Muscle of back (tissue), 3 donors: ENCODE measurements at regions not wholly inside any gene's neighbourhood (a gene's known extent, or its start where the extent isn't known, plus 50 kb on each side); places are given as distances from the start of the nearest gene placed in this dataset.

Experiments used
- DNase-seq, 3 donors: peaks; one replicate each; pipeline versions ENCODE4 v3.0.0 to v3.0.0-alpha.2; 2013

DNA sequence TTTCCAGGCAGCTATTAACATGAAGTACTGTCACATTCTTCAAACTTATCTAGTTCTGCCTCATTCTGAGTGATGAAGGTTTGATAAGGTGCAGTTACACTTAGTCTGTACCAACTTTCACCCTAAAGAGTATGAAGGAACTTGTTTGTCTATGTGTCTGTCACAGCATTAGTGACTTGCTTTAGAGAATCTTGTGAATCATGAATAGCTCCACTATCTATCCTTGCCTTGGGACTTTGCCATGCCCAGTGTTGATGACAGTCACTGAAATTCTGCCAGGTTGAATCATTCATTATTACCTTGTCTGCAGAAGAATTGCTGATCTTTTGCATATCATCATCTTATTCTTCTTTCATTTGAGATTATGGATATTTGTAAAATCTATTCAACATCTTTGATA, 50.9 kb upstream of the A1CF start:
- DNase-seq = no peak

DNA sequence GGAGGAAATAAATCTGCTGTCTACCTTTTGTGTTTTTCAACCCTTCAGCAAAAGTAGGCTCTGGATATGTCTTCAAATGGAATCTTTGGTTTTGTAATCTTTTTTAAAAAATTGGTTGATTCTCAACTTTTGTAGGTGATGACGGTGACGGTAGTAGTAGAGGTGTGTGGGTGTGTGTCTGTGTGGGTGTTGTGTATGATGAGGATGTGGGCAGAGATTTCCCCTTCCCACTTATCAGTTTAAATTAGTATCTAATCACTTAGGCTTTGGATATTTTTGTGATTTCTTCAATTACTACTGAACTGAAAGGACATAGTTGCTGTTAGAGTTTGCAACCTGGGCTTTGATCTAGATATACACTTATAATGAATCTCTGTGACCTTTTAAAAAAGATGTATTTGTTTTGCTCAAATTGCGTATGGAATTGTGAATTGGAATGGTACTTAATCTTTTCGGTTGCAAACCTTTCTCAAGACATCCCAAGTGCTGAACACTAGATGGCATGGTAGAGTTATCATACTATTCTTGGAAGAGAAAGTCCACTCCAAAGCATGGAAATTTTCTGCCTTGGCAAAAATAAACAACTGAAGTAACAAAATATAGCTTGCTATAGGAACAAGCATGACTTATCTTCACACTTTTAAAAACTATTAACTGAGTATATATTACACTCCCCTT, 51.9 kb upstream of the A1CF start:
- DNase-seq = peak; percentile 30 to 63 (median 35)

DNA sequence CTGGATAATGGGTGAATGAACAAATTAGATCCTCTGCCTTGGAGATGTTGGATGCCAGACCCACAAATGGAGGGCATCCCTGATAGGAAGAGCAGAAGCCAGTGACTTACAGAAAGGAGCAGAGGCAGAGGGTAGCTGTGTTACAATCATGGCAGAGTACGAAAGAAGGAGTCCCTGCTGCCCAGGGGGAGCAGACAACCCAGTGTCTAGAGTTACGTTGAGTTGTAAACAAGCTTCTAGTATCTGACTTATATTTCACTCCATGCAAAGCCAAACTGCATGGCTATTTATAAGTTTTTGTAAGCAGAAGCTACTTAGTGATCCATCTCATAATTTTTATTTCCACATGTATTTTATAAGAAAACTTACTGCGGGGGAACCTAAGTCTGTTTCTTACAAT, 56.2 kb upstream of the A1CF start:
- no peak for DNase-seq

DNA sequence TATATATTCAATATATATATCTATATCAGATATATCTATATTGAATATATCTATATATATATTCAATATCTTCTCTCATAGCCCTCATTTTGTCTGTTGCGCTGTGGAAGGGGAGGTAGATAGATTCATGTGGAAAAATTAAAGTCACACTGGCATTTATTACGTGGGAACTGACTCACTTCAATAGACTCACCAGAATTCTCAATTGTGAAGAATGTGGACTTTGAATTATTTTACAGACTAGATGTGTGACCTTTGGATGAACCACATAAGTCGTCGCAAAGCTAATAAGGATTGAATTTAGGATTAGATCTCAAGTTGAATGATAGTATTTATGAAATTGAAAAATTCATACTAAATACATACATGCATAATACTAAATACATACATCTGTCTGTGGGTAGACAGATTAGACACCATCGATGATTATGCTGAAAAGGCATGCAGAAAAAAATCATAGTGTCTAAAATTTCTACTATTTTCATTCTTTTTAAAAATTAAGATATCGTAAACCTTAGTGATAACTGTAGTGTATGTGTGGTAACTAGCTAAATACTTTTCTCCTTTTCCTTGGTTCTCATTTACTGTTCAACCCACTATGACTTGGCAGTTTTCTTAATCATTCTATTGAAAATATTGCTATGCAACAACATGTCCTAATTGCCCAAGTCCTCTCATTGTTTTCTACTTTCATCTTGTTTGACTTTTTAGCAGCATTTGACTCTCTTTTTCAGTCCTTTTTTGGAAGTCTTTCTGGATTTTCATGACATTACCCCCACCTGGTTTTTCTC, 61.8 kb upstream of the A1CF start:
- peak in 1 of 3 donors; percentile 8 for DNase-seq

DNA sequence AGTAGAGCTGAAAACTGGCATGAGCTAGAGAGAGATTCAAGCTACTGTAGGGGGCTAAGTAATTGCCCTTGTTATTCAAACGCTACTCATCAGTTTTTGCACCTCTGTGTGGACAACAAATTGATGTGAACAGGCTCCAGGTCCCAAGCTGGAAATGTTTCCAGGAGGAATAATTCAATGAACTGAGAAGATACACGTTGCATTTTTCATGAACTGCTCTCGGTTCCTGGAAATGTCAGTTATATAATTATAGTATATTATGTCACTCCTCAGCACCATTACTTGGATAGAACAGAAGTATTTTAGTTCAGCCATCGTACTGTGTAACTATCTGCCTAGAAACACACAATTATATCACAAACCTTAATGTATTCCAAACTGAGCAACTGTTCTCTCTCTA, 65.9 kb upstream of the A1CF start:
- no peak for DNase-seq

DNA sequence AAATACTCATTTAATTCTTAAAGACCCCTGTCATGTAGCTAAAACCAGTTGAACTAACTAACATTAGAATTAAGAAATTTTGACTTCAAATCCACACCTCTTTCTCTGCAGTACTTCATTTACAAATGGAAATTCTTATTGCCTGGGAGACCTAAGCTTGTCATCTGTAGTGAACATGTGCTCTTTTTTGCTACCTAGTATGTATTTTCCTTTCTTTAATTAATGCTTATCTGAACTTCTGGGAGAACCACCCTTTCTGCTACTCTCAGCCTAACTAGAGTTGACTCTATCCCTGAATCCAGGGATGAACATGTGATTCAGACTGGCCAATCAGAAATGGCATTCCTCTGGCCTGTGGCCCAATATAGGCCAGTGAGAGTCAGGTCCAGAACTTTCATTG, 75.9 kb upstream of the A1CF start:
- DNase-seq = no peak

DNA sequence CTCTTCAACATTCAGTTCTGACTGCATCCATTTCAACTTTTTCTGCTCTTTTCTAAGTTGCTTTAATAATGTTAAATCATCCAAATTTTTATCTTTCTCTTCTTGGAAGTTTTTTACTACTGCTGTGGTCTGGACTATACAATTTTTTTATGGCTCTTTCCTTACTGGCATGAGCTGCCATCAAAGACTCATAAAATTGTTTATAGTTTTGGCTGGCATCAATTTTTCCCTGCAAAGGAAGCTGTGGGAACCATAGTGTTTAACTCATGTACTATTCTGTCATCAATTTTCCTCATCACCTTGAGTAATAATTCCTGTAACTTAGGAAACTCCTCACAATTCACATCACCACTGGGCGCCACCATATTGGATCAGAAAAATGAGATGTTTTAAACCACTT, 77.6 kb upstream of the A1CF start:
- no peak for DNase-seq

DNA sequence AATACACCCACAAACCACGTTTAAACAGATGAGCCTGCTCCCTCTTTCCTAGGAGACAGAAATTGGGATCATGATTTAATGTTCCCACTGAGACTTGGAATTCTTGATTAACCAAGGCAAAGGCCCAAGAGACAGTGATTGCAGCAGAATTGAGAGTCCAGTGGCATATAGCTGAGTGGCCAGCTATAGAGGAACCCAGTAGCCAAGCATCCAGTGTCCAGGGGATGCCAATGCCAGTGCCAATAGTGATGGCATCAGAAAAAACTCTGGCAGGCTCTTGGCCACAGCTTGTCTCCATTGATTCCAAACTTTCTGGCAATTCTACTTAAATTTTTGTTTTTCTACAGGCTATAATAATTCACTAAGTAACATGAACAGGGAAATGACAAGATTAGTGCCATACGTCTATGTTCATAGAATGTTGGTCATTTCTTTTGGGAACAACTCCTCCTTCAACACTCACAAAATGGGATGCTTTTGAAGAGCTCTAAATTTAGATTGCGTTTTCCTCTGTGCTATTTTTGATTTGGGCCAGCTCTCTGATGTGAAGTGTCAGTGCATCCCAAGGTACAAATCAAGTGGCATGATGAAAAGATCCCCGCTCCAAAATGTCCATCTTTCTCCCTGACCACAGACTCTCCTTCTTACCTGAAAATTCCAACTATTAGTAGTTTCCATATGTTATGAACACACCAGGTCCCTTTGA, 83.1 kb upstream of the A1CF start:
- DNase-seq = no peak

DNA sequence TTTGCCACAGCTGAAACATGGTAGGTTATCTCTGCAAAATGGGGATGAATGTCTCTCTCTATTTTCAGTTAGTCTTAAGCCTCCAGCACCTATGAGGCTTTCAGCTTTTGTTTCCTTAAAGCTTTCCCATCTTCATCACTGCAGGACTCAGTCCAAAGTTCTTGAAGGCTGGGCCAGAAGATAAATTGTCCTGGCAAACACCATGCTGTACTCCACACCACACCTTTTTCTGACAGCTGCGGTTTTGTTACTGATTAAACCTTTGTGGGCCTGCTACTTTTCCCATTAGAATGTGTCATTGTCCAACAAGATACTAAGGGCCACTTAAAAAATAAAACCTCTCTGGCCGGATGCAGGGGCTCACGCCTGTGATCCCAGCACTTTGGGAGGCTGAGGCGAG, 87.2 kb upstream of the A1CF start:
- no peak for DNase-seq

DNA sequence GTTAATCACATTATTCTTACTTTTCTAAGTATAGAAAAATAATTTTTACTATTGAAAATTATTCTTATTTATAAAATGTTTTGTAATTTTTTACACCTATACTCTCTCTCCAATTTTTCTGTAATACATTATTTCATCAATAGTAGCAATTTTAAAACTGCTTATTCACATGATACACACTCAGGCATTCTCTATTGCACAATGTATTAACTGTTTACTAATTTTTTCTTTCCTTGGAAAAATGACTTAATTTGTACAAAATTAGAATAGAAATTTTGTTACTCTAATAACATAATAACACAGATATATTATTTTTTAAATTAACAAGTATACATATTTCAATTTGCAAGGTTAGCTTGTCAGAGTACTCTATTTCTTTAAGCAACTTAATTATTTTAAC, 92.9 kb upstream of the PRKG1 start:
- DNase-seq = no peak

DNA sequence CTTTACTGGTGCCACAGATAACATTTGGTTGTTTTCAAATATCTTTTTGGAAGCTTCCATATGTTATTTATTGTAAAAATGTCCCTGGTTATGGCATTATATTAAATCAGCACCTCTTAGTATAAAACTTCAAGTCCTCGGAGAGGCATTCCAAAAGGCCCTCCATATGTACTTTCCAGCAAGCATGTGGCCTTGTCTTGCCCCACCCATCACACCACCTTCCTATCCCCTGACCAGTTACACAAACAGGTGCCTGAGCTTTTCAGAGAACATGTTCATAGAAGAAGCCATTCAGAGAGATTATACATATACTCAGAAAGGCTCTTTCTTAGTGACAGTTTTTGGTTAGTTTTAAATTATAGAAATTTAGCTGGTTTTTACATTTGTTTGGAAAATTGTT, 92.4 kb upstream of the PRKG1 start:
- DNase-seq = no peak

DNA sequence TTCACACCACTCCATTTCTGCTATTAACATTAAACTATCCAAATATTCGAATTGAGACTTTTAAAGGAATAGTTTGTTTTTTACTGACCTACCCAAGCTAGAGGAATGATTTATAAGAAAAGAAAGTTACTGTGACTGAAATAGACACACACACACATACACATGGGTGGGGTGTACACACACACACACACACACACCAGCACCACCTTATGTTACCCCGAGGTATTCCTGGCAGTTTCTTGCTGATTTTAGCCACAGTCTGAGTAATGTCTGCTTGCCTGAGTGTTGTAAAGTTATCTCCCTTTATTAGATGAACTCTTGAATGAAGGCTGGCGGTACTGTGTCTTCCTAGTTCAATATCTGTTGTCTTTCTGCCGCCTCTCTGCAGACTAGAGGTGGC, 91.3 kb upstream of the PRKG1 start:
- DNase-seq = no peak

DNA sequence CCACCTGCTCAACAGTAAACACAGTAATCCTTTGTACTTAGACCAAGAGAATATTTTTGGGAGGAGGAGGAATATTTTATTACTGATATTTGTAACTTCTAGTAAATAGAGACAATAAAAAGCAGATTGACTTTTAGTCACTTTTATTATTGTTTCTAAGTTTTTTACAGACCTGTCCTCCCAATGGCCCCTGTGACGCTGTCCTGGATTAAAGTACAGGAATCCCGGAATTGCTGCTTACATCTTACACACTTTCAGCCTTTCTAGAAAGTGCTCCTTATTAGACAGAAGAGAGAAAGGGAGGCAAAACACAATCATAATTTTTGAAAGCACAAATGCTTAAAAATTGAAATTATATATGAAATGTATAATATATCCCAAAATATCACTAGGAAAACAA, 86.4 kb upstream of the PRKG1 start:
- DNase-seq = no peak

DNA sequence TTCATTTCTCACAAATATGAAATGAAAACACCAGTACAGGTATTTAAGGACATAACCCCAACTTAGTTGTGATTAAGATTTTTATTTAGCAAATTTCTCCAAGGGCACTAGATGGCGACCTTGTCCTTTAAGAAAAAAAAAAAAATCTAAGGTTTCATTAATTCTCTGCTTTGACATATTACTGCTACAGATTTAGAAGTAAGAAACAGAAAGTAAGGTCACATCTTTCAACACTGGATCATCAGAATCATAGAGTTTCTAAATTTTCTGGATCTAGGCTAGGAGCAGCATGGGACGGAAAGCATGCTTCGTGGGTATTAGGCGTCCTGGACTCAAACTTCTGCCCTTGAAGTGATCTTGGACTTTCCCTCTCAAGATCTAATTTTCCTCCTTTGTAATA, 85.5 kb upstream of the PRKG1 start:
- peak in 1 of 3 donors; percentile 51 for DNase-seq

DNA sequence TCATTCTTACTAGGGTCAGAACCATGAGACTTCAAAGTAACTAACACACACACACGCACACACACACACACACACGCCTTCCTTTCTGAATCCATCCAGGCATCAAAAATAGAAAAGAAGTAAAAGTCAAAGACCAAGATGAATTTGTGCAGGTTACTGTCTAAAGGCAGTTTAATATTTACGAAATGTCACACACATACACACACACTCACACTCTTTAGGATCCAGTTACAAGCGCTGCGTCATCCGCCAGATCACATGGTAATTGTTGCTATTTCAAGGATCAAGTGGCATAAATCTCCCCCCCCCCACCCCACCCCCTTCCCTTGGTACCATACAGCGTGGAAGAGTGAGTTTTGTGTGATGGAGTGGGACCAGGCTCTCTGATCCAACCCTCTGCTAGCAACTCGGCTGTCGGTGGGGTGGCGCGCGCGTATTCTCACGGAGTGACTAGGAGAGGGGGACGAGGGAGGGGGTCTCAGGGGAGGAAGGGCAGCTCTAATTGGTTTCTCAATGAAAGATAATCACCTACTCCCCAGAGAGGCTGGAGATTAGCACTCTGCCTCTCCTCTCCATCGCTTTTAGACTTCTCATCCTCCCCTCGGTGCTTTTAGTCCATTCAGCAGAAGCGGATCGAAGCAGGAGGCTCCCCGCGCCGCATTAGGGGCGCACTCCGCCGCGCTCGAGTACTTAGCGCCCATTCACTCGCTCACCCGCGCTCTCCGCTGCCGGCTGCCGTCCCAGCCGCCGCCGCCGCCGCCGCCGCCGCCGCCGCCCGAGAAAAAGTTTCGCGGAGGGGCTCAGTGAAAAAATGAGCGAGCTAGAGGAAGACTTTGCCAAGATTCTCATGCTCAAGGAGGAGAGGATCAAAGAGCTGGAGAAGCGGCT, 83.5 kb upstream of the PRKG1 start:
- DNase-seq = peak in 2 of 3 donors; percentile 76 to 79

DNA sequence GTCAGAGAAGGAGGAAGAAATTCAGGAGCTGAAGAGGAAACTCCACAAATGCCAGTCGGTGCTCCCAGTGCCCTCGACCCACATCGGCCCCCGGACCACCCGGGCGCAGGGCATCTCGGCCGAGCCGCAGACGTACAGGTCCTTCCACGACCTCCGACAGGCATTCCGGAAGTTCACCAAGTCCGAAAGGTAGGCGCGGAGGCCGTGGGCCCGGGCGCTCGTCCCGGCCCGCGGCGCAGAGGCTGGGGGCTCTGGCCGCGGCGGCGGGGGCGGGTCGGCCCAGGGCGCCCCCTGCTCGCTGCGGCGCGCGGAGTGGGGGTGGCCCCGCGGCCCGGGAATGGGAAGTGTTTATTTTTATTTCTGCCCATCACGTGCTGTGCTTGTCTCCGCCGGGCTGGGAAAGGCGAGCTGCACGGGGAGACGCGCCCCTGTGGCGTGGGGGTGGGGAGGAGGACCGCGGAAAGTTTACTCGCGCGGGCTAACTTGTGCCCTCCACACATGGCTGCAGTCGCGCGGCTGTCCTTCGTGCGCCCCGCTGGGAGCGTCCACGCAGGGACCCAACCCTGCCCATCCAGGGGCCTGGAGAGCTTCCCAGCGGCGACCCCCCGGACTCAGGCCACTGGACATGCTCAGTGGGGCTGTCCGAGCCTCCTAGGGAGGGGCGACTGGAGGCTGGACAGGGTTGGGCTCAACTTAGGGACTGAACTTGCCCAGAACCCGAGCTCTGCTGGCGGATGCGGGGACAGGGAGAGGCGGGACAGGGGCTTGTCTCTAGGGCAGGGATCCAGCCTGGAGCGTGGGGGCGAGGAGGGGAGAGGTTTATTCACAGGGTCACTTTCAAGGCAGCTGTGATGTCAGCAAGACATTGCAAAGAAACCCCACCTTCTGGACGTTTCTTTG, 82.6 kb upstream of the PRKG1 start:
- DNase-seq = peak; percentile 52 to 91 (median 67)

DNA sequence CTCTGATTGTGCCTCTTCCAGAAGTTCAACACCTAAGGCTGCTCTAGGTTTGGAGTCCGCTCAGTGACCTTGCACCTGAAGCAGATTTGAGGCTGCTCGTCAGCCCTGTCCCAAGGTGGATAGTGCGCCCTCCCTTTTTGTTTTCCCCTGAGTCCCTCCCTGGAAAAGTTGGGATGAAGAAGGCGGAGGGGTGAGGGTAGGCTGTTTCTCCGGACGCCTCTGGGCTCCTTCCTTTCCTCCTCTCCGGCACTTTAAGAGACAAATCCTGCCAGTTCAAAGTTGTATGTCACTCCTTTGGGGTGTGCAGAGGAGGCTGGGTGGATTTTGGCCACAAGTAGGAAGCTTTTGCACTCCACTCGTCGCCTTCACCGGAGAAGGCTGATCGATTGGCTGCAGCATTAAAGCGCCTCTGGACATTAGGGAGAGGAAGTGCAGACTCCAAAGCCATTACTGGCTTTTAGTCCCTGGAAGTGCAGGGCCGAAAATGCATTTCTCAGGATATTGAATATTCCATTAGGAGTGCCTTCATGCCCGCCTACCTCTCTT, 81.9 kb upstream of the PRKG1 start:
- DNase-seq = peak in 2 of 3 donors; percentile 28 to 76

DNA sequence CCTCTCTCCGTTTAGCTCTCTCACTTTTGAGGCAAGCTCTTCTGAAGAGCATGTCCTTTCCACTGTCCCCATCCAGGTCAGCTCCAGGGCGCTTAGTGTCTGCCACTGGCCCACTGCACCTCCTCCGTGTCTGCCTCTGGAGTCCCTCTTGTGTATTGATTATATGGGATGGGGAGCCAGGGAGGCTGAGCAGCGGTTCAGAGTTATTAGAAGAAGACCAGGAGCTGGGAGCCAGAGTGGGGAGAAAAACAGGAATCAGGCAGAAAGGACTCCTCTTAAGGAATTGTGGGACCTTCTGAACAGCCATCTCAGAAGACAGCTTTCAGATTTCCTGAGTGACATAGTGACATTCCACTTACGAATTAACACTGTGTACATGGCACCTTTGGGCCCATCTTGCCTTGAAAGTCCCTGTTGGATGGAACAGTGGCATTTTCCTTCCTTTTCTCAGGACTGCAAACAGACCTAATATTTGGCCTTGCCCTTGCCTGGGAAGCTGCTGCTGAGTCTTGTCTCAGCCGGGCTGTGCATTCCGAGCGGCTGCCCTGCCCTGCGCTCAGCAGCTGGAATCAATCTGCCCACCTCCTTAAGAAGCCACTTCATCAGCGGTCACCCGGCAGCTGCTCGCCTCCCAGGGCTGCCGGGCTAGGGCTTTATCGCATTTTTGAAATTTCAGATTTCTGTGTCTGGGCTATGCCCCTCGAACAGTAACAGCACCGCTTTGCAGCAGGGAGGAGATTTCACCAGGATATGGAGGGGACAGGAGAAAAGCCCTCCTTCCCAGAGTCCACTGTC, 81.1 kb upstream of the PRKG1 start:
- peak in 2 of 3 donors; percentile 51 to 56 for DNase-seq

DNA sequence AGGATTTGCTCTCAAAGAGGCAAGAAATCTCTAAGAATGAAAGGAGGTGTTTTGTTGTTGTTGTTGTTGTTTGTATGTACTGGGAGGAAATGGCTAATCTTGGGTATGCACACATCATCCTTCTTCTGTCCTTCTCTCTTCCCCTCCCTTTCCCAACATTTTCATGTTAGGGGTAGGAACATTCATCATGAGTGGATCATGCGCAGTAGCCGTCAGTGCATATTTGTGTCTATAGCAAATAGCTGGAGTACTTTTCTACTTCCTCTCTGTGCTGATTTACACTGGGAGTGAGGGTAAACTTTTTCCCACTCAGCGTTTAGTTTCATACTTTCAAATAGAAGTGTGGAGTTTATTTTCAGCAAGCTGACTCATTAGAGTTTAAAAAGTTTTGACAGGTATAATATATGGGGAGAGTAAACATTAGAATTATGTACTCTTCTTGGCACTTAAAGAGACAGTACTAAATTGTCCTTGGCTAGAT, 80.5 kb upstream of the PRKG1 start:
- peak in 2 of 3 donors; percentile 47 to 67 for DNase-seq
